ENCODE measurements at regions not wholly inside any gene's neighbourhood (a gene's known extent, or its start where the extent isn't known, plus 50 kb on each side); places are given as distances from the start of the nearest gene placed in this dataset.
"Not testable (repeated sequence)": the region's sequence is repeated elsewhere in the genome, so short reads cannot be mapped to it uniquely, and the experiment has no call there.

DNA sequence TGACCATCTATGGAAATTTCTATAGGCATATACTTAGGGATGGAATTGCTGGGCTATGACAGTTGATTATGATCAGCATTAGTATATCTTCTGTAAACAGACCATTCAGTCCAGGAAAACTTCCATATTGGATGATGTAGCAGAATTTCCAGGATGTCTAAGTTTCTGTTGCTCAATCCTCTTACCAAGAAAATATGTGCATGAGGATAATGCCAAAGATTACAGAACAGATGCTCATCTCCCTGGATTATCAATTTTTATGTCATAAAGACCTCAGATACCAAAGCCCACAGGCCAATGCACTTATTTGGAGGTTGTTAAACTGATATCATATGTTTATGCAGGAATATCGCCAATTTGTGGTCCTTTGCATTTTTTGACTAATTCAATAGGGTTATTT lies 354.4 kb upstream of the FLRT2 start:
- no peak for DNase-seq

DNA sequence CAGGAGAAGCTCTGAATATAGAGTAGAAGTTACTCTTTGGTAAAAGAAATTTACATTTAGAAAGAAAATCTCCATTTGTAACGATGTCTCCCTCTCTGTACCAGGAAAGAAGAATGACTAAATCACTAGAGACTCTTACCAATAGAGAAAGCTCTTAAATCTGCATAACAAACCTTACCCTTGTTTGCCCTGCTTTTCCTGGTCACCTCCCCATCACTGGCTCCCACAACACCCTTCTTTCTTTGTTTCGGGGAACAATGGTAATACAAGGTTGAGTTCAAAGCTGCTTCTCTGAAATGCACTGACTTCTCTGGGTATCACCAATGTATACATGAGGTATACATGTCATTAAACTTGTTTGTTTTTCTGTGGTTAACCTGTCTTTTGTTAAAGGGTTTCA lies 351.1 kb upstream of the FLRT2 start:
- DNase-seq = no peak

DNA sequence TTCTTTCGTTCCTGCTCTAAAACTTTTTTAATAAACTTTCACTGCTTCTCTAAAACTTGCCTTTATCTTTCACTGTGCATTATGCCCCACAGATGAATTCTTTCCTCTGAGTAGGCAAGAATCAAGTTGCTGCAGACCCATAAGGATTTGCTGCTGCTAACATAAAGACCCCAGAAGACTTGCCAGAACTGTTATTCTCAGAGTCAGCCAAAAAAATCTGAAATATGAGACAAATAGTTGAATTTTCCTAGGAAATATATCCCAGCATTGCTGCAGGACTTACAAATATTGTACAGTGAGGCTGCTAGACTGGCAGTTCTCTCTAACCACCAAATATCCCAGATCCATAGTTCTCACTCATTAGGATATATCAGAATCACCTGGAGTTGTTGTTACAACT lies 349.1 kb upstream of the FLRT2 start:
- no peak for DNase-seq

DNA sequence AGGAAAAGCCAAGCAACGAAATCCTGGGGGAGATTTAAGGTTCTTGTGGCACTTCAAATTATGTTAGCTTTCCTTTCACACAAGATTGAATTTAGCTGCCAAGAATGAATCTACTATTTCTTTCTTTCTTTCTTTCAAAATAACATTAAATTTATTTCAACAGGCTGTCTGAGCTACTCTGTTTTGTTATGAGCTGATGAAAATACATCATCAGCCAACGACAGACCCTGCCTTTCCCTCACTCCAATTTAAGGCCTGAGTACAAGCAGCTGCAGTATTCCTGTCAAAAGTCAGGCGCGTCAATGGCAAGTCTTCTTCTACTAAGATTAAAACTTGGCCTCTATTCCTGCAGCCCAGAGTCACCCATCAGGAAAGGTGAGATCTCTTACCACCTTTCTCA lies 347.7 kb upstream of the FLRT2 start:
- DNase-seq = no peak

- DNase-seq = no peak
Measured at GRCh38 chr14:85186082-85186481, 343.9 kb upstream of the FLRT2 start.

- no peak for DNase-seq
Measured at GRCh38 chr14:85187521-85187920, 342.4 kb upstream of the FLRT2 start.

DNA sequence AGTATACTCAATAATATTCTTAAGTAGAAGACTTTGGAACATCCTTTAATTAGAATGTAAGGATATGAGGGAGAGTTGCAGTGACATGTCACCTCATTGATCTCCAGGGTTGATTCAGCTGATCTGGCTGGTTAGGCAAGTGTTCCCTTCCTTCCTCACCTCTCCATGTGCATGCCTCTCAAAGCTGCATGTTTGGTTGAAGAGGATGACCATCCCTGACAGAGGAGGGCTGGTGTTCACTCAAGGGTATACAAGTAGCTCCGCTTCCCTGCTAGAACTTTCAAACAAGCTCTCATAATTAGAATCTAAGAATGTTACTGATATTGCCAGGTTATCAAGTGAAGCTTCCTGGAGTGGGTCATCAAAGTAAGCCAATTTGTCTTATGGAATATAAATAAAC lies 341.1 kb upstream of the FLRT2 start:
- no peak for DNase-seq

DNA sequence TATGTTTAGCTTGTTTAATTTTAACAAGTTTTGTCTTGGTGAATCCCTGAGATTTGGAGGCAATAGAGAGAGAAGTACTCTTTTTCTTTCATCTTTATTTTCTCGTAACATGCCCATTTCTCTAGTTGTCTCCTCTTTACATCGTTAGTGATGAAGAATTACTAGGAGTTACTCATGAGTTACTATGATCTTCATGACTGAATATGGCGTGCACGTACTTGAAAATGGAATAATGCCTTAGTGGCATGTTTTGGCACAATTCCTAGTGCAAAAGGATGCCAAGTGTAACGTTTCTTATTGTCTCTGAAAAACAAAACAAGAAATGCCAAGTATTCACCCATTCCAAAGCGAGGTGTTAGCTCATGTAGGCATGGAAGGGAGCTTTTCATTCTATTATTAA lies 340.7 kb upstream of the FLRT2 start:
- not testable (repeated sequence) for DNase-seq

- no peak for DNase-seq
Measured at GRCh38 chr14:85190251-85190650, 339.7 kb upstream of the FLRT2 start.

DNA sequence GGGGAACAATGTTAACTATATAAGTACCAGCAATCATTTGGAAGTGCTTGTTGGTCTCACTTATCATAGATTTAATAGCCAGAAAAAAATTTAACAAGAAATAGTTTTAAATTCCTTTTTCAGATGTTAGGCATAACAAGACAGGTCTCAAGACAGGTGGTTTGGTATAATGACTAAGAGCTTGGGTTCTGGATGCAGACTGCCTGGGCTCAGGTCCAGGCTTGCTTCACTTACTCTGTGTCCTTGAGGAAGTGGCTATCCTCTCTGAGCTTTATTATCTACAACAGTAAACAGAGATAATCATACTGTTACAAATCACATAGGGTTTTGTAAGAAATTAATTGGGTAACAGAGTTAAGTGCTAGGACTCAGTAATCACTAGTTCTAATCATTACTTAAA lies 338.0 kb upstream of the FLRT2 start:
- no peak for DNase-seq

- no peak for DNase-seq
Measured at GRCh38 chr14:85195872-85196477, 334.0 kb upstream of the FLRT2 start.

DNA sequence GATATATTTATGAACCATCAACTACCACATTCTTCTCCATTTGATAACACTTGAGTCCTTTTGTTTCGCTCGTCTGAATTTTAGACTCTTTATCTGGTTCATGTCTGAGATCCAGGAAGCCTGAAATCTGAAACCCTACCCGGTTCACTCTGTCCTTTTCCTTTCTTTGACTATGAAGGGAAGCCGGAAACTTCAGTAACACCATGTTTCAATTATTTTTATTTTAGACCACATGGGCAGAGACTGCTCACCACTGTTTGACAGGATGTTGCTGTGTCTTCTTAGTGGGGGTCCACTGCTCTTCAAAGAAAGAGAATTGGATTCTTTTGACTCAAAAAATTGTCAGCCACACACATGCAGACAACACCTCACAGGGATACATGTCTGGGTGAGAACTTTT lies 331.9 kb upstream of the FLRT2 start:
- no peak for DNase-seq

- DNase-seq = no peak
Measured at GRCh38 chr14:85205875-85206274, 324.1 kb upstream of the FLRT2 start.

- no peak for DNase-seq
Measured at GRCh38 chr14:85214471-85214870, 315.5 kb upstream of the FLRT2 start.

DNA sequence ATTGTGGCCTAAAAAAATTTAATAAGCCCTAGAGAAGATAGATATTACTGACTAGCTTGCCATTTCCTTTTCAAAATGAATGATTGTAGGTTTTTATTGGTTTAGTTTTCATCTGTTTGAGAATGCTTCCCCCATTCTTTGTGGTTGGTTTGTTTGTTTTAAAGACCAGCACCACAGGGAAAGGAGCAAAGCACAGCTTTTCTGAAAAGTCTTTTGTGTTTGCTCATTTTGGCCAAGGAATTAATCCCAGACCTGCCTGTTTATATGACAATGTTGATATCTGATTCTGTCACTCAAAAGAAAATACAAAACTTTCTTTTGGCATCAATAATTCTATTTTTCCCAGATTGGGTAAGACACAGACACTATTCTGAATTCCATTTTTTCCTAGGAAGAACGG lies 312.5 kb upstream of the FLRT2 start:
- DNase-seq = no peak

- no peak for DNase-seq
Measured at GRCh38 chr14:85218982-85219381, 311.0 kb upstream of the FLRT2 start.

DNA sequence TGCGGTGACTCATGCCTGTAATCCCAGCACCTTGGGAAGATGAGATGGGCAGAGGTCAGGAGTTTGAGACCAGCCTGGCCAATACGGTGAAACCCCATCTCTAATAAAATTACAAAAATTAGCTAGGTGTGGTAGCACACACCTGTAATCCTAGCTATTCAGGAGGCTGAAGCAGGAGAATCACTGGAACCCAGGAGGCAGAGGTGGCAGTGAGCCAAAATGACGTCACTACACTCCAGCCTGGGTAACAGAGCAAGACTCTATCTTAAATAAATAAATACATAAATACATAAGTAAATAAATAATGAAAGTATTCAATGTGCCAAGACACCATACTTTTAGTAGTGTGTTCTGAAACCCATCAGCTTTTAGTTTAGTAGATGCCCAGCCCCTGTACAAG lies 308.1 kb upstream of the FLRT2 start:
- no peak for DNase-seq

DNA sequence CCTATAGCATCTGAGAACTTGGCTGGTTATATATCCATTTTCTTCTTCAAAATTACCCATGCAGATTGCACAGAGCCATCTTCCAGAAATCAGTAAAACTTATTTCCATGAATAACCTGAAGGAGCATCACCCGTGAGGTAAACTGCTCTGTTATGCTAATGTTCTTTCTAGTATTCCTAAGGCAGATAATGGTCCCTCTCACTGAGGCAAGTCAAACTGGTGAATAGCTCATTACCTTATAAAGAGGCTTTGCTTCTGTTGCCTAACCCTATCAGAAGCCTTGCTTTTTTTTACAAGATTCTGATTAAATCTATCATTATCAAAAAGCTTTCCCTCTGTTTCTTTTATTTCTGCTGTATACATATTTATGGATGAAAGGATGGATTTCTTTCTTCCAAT lies 307.6 kb upstream of the FLRT2 start:
- DNase-seq = no peak

DNA sequence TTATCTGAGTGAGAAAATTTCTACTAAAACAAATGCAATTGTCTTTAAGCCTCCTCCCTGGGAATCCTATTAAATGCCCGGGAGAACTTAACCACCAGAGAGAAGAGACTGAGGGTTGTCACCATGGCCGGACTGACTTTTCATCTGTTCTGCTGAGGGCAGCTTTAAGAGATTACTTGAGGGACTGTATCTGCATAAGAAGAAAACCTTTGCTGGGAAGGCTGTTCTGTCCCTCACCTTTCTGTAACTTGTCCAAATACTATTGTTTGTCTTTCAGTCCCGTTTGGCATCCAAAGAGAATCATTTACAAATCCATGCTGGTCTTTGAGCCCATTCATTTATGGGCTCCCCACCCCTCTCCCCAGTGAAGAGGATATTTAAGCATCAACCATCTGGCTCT lies 306.3 kb upstream of the FLRT2 start:
- DNase-seq = no peak

GRCh38 chr14:85224241-85224640 lies 305.7 kb upstream of the FLRT2 start:
- DNase-seq = no peak

DNA sequence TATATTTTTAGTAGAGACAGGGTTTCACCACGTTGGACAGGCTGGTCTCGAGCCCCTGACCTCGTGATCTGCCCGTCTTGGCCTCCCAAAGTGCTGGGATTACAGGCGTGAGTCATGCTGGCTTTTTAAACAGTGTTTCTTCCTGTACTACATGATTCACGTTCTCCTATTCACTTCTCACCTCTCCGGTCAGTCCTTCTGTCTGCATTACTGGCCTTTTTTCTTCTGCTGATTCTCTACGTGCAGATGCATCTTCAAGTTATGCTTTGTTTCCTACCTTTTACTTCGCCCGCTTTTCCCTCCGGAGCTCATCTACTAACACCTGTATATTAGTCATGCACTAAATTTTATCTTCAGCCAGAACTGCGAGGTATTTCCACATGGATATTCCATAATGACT lies 296.2 kb upstream of the FLRT2 start:
- DNase-seq = no peak

DNA sequence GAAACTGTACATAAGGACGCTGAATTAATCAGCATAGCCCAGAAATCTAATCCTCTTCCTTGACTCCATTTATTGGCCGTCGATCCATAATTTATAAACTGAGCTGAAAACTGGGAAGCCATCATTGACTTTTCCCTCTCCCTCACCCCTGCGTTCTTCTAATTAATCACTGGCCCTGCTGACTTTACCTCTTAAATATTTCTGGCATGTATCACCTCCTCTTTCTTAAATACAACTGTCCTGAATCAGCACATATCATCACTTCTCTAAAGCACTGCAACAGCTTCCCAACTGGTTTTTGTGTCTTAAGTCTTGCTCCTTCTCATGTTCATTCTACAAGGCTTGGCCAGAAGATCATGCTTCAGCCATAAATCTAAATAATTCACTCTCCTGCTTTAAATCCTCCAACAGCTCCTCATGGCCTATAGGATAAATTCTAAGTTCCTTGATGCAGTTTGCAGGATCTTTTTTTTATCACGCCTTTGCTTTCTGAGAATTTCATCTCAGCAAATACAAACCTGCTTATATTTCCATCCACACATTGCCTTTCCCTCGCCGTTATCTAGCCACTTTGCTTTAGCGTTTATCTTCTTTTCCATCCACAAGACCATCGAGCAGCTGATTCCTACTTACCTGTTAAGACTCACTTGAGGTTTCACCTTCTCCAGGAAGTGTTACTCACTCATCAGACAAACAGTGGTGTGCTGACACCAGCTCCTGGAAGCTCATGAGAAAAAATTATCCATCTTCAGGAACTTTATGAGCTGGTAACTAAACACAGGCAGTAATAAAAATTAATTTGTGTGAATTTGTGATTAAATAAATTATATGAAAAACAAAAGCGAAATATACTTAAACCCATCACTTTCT lies 295.6 kb upstream of the FLRT2 start:
- no peak for DNase-seq

- no peak for DNase-seq
Measured at GRCh38 chr14:85235868-85236267, 294.1 kb upstream of the FLRT2 start.

- DNase-seq = no peak
Measured at GRCh38 chr14:85236296-85236695, 293.6 kb upstream of the FLRT2 start.

- DNase-seq = no peak
Measured at GRCh38 chr14:85239791-85240190, 290.2 kb upstream of the FLRT2 start.

Data from CD4-positive, alpha-beta T cell treated with Interleukin-1 beta for 1 hour (primary cell).